ENCODE measurements at regions not wholly inside any gene's neighbourhood (a gene's known extent, or its start where the extent isn't known, plus 50 kb on each side); places are given as distances from the start of the nearest gene placed in this dataset.

DNA sequence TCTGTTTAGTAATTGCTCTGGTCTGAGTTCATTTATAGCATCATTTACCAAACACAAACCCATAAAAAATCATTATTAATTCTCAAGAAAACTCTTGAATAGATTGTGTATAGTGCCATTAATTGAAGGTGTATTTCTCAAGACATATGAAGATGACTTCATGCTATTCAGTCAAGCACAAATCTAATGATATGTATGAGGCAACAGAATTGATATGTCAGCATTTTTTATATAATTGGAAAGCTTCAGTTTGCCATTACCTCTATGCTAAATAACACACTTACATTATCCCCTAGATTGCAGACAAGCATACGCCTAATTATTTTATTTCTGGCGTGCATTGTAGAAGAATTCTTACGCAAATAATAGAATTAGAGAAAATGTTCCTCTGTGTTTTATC lies 461.8 kb downstream of the PDHA2 start:
- Histone ChIP-seq H3K4me3 (ENCODE audit: low read depth, low read length) (no peak overlapping the region), H2AFZ (ENCODE audit: low read length, unreplicated experiment) (no peak overlapping the region), H3K79me2 (ENCODE audit: control insufficient read depth, insufficient read depth, low read length, unreplicated experiment) (no peaks in the 10 kb centered on the region), H3K27ac (ENCODE audit: low read depth, low read length) (no peak overlapping the region), H3K27me3 (ENCODE audit: insufficient read depth, low read length) (no peaks in the 10 kb centered on the region), H3K36me3 (ENCODE audit: insufficient read depth, low read length) (no peaks in the 10 kb centered on the region), H3K4me1 (ENCODE audit: control insufficient read depth, insufficient read depth, low read length, unreplicated experiment) (no peaks in the 10 kb centered on the region)

DNA sequence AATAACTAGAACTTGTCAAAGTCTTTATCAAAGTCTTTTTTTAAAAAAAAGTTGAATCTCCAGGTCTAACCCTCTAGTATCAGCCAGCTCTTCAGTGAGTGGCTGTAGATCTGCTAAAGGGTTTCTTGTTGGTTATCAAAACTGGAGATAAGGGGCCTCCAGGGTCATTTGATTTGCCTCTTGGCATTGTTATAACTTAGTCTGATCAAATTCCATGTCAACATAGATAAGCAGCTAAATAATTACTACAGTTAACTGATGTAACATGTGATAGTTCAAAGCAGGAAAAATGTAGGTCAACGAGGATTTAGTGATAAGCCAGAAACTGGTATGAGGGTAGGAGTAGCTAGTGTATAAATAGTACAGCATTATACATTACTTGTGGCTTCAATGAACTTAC lies 465.1 kb downstream of the PDHA2 start:
- no peak overlapping the region for H3K4me3 ChIP-seq (ENCODE audit: low read depth, low read length)
- no peaks in the 10 kb centered on the region for H3K27me3 ChIP-seq (ENCODE audit: insufficient read depth, low read length)
- H3K79me2 ChIP-seq (ENCODE audit: control insufficient read depth, insufficient read depth, low read length, unreplicated experiment): no peaks in the 10 kb centered on the region
- no peak overlapping the region for H2AFZ ChIP-seq (ENCODE audit: low read length, unreplicated experiment)
- no peak overlapping the region for H3K27ac ChIP-seq (ENCODE audit: low read depth, low read length)
- H3K36me3 ChIP-seq (ENCODE audit: insufficient read depth, low read length): no peaks in the 10 kb centered on the region
- no peaks in the 10 kb centered on the region for H3K4me1 ChIP-seq (ENCODE audit: control insufficient read depth, insufficient read depth, low read length, unreplicated experiment)

DNA sequence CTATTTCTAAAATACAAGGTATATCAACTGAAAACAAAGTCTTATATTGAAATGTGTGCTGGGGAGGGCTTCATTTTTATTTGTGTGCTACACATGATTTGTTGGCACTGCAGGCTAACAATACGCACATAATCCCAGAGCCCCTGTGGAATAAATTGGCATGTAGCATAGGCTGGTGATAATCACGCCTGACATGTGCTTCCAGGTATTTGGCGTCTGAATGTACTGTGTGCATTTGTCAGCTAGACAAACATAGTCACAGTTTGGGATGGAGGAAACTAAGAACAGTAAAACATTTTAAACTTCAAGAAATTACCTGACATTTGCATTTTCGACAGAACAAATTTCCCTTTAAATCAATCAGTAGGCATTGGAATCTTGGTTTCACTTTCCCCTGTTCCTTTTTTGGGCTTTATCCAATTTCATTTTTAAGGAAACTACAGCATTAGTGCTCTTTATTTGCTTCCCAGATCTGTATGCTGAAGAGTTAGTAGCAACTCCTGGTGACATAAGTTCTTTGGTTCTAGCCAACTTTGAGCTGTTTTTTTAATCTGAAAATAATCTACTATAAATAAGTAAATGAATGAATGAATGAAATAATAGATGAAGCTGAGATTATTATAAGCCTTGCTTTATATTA lies 472.3 kb downstream of the PDHA2 start:
- Histone ChIP-seq H3K4me1 (ENCODE audit: control insufficient read depth, insufficient read depth, low read length, unreplicated experiment) (no peaks in the 10 kb centered on the region), H3K36me3 (ENCODE audit: insufficient read depth, low read length) (no peaks in the 10 kb centered on the region), H3K27ac (ENCODE audit: low read depth, low read length) (no peak overlapping the region), H2AFZ (ENCODE audit: low read length, unreplicated experiment) (peak overlapping the region; percentile 0), H3K27me3 (ENCODE audit: insufficient read depth, low read length) (no peaks in the 10 kb centered on the region; the same call in 1 of the 2 replicates), H3K79me2 (ENCODE audit: control insufficient read depth, insufficient read depth, low read length, unreplicated experiment) (no peaks in the 10 kb centered on the region), H3K4me3 (ENCODE audit: low read depth, low read length) (peak overlapping the region; percentile 66)

DNA sequence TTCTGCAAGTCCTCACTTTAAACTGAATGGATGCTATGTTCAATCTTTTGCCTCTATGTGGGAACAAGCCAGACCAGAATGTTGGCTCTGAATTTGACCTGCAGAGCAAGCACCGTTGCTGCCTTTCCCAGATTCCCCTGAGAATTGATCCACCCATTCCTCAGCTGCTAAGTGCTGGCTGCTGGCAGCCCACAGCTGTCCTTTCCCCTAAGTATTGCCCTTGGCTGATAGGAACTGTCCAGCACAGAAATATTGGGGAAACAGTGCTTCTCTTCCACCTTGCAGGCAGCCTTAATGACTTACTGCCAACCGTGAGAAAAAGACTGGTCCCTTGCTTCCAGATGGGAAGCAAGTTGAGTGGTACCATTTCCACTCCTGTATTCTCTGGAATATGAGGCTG lies 475.9 kb downstream of the PDHA2 start:
- no peaks in the 10 kb centered on the region for H3K79me2 ChIP-seq (ENCODE audit: control insufficient read depth, insufficient read depth, low read length, unreplicated experiment)
- H3K27ac ChIP-seq (ENCODE audit: low read depth, low read length): no peak overlapping the region
- no peaks in the 10 kb centered on the region for H3K36me3 ChIP-seq (ENCODE audit: insufficient read depth, low read length)
- no peak overlapping the region for H3K4me3 ChIP-seq (ENCODE audit: low read depth, low read length)
- H3K27me3 ChIP-seq (ENCODE audit: insufficient read depth, low read length): no peaks in the 10 kb centered on the region; the same call in none of the 2 replicates
- no peak overlapping the region for H2AFZ ChIP-seq (ENCODE audit: low read length, unreplicated experiment)
- H3K4me1 ChIP-seq (ENCODE audit: control insufficient read depth, insufficient read depth, low read length, unreplicated experiment): no peaks in the 10 kb centered on the region

DNA sequence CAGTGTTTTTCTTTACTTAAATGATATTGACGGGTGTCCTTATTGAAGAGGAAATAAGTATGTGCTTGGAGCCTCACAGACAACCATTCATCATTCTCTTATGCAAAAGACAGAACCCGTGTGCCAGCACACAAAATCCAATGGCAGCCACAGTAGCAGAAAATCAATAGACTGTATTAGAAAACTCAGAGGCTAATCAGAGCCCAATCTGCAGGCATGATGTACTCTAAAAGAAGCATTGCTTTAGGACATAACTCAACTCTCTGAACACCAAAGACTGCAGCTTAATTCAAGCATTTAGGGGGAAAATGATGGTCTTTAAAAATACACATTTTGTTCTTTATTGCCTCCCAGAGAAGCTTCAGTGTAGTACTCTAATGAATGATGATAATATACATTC lies 476.9 kb downstream of the PDHA2 start:
- H3K4me1 ChIP-seq (ENCODE audit: control insufficient read depth, insufficient read depth, low read length, unreplicated experiment): no peaks in the 10 kb centered on the region
- H3K27me3 ChIP-seq (ENCODE audit: insufficient read depth, low read length): no peaks in the 10 kb centered on the region; the same call in none of the 2 replicates
- no peaks in the 10 kb centered on the region for H3K79me2 ChIP-seq (ENCODE audit: control insufficient read depth, insufficient read depth, low read length, unreplicated experiment)
- no peak overlapping the region for H3K4me3 ChIP-seq (ENCODE audit: low read depth, low read length)
- H3K36me3 ChIP-seq (ENCODE audit: insufficient read depth, low read length): no peaks in the 10 kb centered on the region
- H3K27ac ChIP-seq (ENCODE audit: low read depth, low read length): no peak overlapping the region
- no peak overlapping the region for H2AFZ ChIP-seq (ENCODE audit: low read length, unreplicated experiment)

DNA sequence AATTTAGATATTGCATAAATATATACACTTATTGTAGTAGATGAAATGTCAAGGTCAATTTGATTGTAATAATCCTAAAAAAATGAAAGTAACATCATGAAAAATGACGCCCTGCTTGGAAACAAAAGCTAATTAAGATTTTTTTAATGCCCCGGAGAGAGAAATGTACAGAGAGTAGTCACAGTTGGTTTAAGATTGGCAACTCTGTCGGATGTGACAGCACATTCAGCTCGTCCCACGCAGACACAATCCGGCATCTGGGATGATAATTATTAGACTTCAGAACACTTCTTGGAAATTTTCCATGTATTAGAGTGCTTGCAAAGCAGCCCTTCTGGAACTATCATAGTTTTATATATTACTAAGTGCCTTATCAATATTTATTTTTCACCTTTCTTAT lies 478.0 kb downstream of the PDHA2 start:
- Histone ChIP-seq H3K27me3 (ENCODE audit: insufficient read depth, low read length) (no peaks in the 10 kb centered on the region; the same call in none of the 2 replicates), H3K27ac (ENCODE audit: low read depth, low read length) (no peak overlapping the region), H2AFZ (ENCODE audit: low read length, unreplicated experiment) (no peak overlapping the region), H3K79me2 (ENCODE audit: control insufficient read depth, insufficient read depth, low read length, unreplicated experiment) (no peaks in the 10 kb centered on the region), H3K4me3 (ENCODE audit: low read depth, low read length) (no peak overlapping the region), H3K36me3 (ENCODE audit: insufficient read depth, low read length) (no peaks in the 10 kb centered on the region), H3K4me1 (ENCODE audit: control insufficient read depth, insufficient read depth, low read length, unreplicated experiment) (no peaks in the 10 kb centered on the region)

DNA sequence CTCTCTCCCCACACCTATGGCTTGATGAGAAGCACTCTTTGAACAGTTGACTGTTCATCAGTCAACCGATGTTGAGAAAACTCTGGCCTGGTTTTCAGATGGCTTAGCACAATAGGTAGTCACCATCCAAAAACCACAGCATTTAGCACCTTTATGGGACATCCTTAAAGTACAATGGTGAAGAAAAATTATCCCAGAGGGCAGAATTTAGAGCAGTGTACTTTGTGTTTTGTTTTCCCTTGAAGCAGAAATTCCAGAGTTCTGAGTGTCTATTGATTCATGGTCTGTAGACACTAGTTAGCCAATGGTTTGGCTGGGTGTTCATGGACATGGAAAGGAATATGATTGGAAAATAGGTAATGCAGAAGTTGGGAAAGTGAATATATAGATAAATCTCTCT lies 487.0 kb downstream of the PDHA2 start:
- no peaks in the 10 kb centered on the region for H3K36me3 ChIP-seq (ENCODE audit: insufficient read depth, low read length)
- H3K79me2 ChIP-seq (ENCODE audit: control insufficient read depth, insufficient read depth, low read length, unreplicated experiment): no peaks in the 10 kb centered on the region
- no peak overlapping the region for H2AFZ ChIP-seq (ENCODE audit: low read length, unreplicated experiment)
- H3K4me3 ChIP-seq (ENCODE audit: low read depth, low read length): no peak overlapping the region
- no peaks in the 10 kb centered on the region for H3K27me3 ChIP-seq (ENCODE audit: insufficient read depth, low read length)
- no peak overlapping the region for H3K27ac ChIP-seq (ENCODE audit: low read depth, low read length)
- no peaks in the 10 kb centered on the region for H3K4me1 ChIP-seq (ENCODE audit: control insufficient read depth, insufficient read depth, low read length, unreplicated experiment)

DNA sequence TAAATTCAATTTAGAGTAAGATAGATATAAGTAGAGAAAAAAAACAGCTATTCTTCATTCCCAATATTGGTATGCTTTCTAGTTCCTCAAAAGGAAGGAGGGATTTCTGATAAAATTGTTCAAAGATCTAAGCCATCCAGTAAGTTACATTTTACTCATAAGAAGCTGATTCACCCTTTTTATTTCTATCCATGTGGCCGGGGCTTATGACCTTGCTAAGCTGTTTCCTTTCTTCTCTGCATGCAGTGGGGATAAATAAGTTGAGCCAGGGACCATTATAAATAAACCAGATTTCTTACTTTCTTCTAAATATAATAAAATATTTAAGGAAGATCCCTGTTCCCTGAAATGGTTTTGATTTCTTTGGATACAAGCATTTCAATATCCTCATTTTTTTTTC lies 502.3 kb downstream of the PDHA2 start:
- Histone ChIP-seq H3K27ac (ENCODE audit: low read depth, low read length) (no peak overlapping the region), H3K79me2 (ENCODE audit: control insufficient read depth, insufficient read depth, low read length, unreplicated experiment) (no peaks in the 10 kb centered on the region), H3K4me1 (ENCODE audit: control insufficient read depth, insufficient read depth, low read length, unreplicated experiment) (no peaks in the 10 kb centered on the region), H3K36me3 (ENCODE audit: insufficient read depth, low read length) (no peaks in the 10 kb centered on the region), H2AFZ (ENCODE audit: low read length, unreplicated experiment) (no peak overlapping the region), H3K4me3 (ENCODE audit: low read depth, low read length) (no peak overlapping the region), H3K27me3 (ENCODE audit: insufficient read depth, low read length) (no peaks in the 10 kb centered on the region)

DNA sequence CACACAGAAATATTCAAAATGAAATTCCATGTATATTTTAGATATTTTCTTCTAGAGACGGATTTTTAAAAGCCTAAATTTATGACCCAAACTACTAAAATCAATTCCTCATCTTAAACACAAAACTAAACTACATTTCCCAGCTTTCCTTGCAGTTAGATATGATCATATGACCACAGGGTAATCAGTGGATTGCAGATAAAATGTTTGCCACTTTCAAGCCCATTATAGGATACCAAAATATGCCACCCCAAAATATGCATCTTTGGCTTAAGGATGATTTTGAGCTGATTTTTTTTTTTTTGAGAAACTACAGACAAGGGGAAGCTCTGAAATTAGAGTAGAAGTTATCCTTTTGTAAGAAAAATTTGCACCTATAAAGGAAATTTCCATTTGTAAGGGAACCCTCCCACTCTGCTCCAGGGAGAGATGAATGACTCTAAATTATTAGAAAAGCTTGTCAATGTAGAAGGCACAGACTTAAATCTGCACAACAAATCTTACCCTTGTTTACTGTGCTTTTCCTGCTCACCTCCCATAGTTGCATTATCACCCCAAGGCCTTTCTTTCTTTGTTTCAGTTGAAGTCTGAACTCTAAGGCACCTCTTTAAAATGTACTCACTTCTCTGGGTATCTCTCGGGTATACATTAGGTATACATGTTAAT lies 503.0 kb downstream of the PDHA2 start:
- Histone ChIP-seq H2AFZ (ENCODE audit: low read length, unreplicated experiment) (no peak overlapping the region), H3K79me2 (ENCODE audit: control insufficient read depth, insufficient read depth, low read length, unreplicated experiment) (no peaks in the 10 kb centered on the region), H3K27me3 (ENCODE audit: insufficient read depth, low read length) (no peaks in the 10 kb centered on the region), H3K4me3 (ENCODE audit: low read depth, low read length) (no peak overlapping the region), H3K4me1 (ENCODE audit: control insufficient read depth, insufficient read depth, low read length, unreplicated experiment) (no peaks in the 10 kb centered on the region), H3K36me3 (ENCODE audit: insufficient read depth, low read length) (no peaks in the 10 kb centered on the region), H3K27ac (ENCODE audit: low read depth, low read length) (no peak overlapping the region)

DNA sequence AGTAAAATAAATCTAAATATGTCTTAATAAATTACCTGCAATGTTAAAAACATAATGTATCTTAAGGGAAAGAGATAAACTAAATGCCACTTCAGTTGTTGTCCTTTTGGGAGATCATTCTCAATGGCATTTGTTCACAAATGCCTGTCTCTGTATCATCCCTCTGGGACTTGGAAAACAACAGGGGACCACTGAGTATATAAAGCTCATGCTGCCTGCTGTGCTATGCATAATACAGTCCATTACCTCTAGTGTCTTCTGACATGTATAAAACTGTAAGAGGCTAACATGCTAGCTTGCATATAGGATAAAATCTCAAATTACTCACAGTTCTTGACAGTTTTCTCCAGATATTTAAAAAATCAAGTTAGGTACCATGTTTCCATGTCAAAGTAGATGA lies 503.9 kb downstream of the PDHA2 start:
- Histone ChIP-seq H3K79me2 (ENCODE audit: control insufficient read depth, insufficient read depth, low read length, unreplicated experiment) (no peaks in the 10 kb centered on the region), H3K36me3 (ENCODE audit: insufficient read depth, low read length) (no peaks in the 10 kb centered on the region), H3K4me3 (ENCODE audit: low read depth, low read length) (no peak overlapping the region), H3K4me1 (ENCODE audit: control insufficient read depth, insufficient read depth, low read length, unreplicated experiment) (no peaks in the 10 kb centered on the region), H3K27me3 (ENCODE audit: insufficient read depth, low read length) (no peaks in the 10 kb centered on the region), H2AFZ (ENCODE audit: low read length, unreplicated experiment) (no peak overlapping the region), H3K27ac (ENCODE audit: low read depth, low read length) (no peak overlapping the region)

DNA sequence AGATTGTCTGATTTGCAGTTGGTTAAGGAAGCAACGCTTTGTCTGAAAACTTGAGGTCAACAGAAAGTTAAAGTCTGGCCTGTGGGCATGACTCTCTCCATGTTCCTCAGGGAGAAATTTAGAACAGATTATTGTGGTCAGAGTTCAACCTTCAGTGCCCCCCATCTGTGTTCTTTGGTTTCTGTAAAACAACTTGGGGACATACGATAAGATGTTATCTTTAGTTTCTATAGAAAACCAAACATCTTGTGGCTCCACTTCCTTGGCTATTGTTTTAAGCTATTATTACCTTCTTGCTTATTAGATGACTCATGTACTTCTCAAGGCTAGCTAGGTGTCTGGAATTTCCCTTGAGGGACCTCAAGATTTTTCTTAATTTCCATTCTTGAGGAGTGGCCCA lies 507.7 kb downstream of the PDHA2 start:
- no peak overlapping the region for H2AFZ ChIP-seq (ENCODE audit: low read length, unreplicated experiment)
- no peaks in the 10 kb centered on the region for H3K79me2 ChIP-seq (ENCODE audit: control insufficient read depth, insufficient read depth, low read length, unreplicated experiment)
- H3K27ac ChIP-seq (ENCODE audit: low read depth, low read length): no peak overlapping the region
- H3K4me3 ChIP-seq (ENCODE audit: low read depth, low read length): no peak overlapping the region
- no peaks in the 10 kb centered on the region for H3K36me3 ChIP-seq (ENCODE audit: insufficient read depth, low read length)
- H3K4me1 ChIP-seq (ENCODE audit: control insufficient read depth, insufficient read depth, low read length, unreplicated experiment): no peaks in the 10 kb centered on the region
- no peaks in the 10 kb centered on the region for H3K27me3 ChIP-seq (ENCODE audit: insufficient read depth, low read length)
